Mesendoderm (in vitro differentiated cells): ENCODE measurements at regions not wholly inside any gene's neighbourhood (a gene's known extent, or its start where the extent isn't known, plus 50 kb on each side); places are given as distances from the start of the nearest gene placed in this dataset.

Experiments
- DNase-seq: peaks from one replicate; pipeline ENCODE4 v3.0.0; 2013
- H2AK5ac ChIP-seq: 2 replicates; pipeline ENCODE4 v1.6.1; 2013; ENCODE audit warnings: low read length, inconsistent platforms
- H2BK120ac ChIP-seq: 2 replicates; pipeline ENCODE4 v1.6.1; 2013; ENCODE audit warnings: low read depth, mild to moderate bottlenecking, low read length, moderate library complexity, mixed read lengths
- H2BK15ac ChIP-seq: replicated peaks from 2 replicates; pipeline ENCODE4 v1.6.1; 2013; ENCODE audit warnings: low read depth, mild to moderate bottlenecking, moderate library complexity
- H2BK5ac ChIP-seq: 2 replicates; pipeline ENCODE4 v1.6.1; 2013; ENCODE audit warnings: low read length, inconsistent platforms
- H3K18ac ChIP-seq: 2 replicates; pipeline ENCODE4 v1.6.1; 2013; ENCODE audit warnings: mild to moderate bottlenecking, low read length, mixed read lengths
- H3K23ac ChIP-seq: one replicate; pipeline ENCODE4 v1.6.1; 2013; ENCODE audit warnings: low read length
- H3K27ac ChIP-seq: 2 replicates; pipeline ENCODE4 v1.5.1; 2013; ENCODE audit warnings: low read depth, mild to moderate bottlenecking, inconsistent platforms, low read length, moderate library complexity
- H3K27me3 ChIP-seq: 2 replicates; pipeline ENCODE4 v1.6.1; 2013; ENCODE audit warnings: low read length, control low read depth, mild to moderate bottlenecking, inconsistent platforms; ENCODE audit not compliant: insufficient read depth, poor library complexity
- H3K36me3 ChIP-seq: 2 replicates; pipeline ENCODE4 v1.6.1; 2013; ENCODE audit warnings: low read length, inconsistent platforms; ENCODE audit not compliant: control insufficient read depth, insufficient read depth
- H3K4ac ChIP-seq: one replicate; pipeline ENCODE4 v1.6.1; 2013; ENCODE audit warnings: low read depth, mild to moderate bottlenecking, low read length, moderate library complexity
- H3K4me1 ChIP-seq: 2 replicates; pipeline ENCODE4 v1.6.1; 2013; ENCODE audit warnings: low read depth, low read length, inconsistent platforms; ENCODE audit not compliant: control insufficient read depth
- H3K4me2 ChIP-seq: 2 replicates; pipeline ENCODE4 v1.6.1; 2013; ENCODE audit warnings: low read length
- H3K4me3 ChIP-seq: 2 replicates; pipeline ENCODE4 v1.5.1; 2013; ENCODE audit warnings: mild to moderate bottlenecking, low read length
- H3K56ac ChIP-seq: one replicate; pipeline ENCODE4 v1.6.1; 2013; ENCODE audit warnings: low read length
- H3K79me1 ChIP-seq: 2 replicates; pipeline ENCODE4 v1.6.1; 2013; ENCODE audit warnings: low read length, inconsistent platforms
- H3K79me2 ChIP-seq: 2 replicates; pipeline ENCODE4 v1.6.1; 2013; ENCODE audit warnings: mild to moderate bottlenecking, low read length; ENCODE audit not compliant: control insufficient read depth, insufficient read depth
- H3K9ac ChIP-seq: 2 replicates; pipeline ENCODE4 v1.6.1; 2013; ENCODE audit warnings: low read length, inconsistent platforms
- H4K5ac ChIP-seq: one replicate; pipeline ENCODE4 v1.6.1; 2013; ENCODE audit warnings: low read length
- H4K8ac ChIP-seq: one replicate; pipeline ENCODE4 v1.6.1; 2013; ENCODE audit warnings: low read depth, mild to moderate bottlenecking, control low read depth, low read length, moderate library complexity
- WGBS: extraction: QIAGEN DNeasy Blood & Tissue Kit; methylation state at CpG from one replicate; pipeline ENCODE4 v1.1.7; 2013; ENCODE audit warnings: low lambda C conversion rate, missing lambda C conversion rate; ENCODE audit not compliant: insufficient coverage; ENCODE audit errors: extremely low coverage; 5-methylcytosine and 5-hydroxymethylcytosine counted together

GRCh38 chr9:118946669-118947068 lies 422.6 kb downstream of the BRINP1 start:
- Histone ChIP-seq H3K4me1 (no peaks in the 10 kb centered on the region), H3K4ac (no peak overlapping the region), H3K4me2 (no peak overlapping the region), H3K56ac (no peak overlapping the region), H3K36me3 (no peaks in the 10 kb centered on the region), H3K27me3 (no peaks in the 10 kb centered on the region), H3K4me3 (no peak overlapping the region), H3K23ac (no peak overlapping the region), H2BK15ac (no peak overlapping the region), H3K79me1 (no peaks in the 10 kb centered on the region), H3K79me2 (no peaks in the 10 kb centered on the region), H3K9ac (no peak overlapping the region), H3K18ac (no peak overlapping the region), H4K8ac (no peak overlapping the region), H2BK120ac (no peak overlapping the region), H2AK5ac (no peak overlapping the region), H4K5ac (no peak overlapping the region), H2BK5ac (no peak overlapping the region), H3K27ac (no peak overlapping the region)
- WGBS, result no CpG with 5 or more reads among the region's 3 CpGs
- DNase-seq, result no peak

GRCh38 chr9:118954857-118955256 lies 414.4 kb downstream of the BRINP1 start:
- Histone ChIP-seq H3K27me3 (no peaks in the 10 kb centered on the region), H3K18ac (no peak overlapping the region), H3K9ac (no peak overlapping the region), H4K5ac (no peak overlapping the region), H3K4ac (no peak overlapping the region), H2BK15ac (no peak overlapping the region), H3K23ac (no peak overlapping the region), H3K79me1 (no peaks in the 10 kb centered on the region), H3K4me3 (no peak overlapping the region), H3K36me3 (no peaks in the 10 kb centered on the region), H3K4me1 (no peaks in the 10 kb centered on the region), H2AK5ac (no peak overlapping the region), H4K8ac (no peak overlapping the region), H3K79me2 (no peaks in the 10 kb centered on the region), H3K56ac (no peak overlapping the region), H3K4me2 (no peak overlapping the region), H2BK120ac (no peak overlapping the region), H3K27ac (no peak overlapping the region), H2BK5ac (no peak overlapping the region)
- no peak for DNase-seq
- no CpG with 5 or more reads among the region's 2 CpGs for WGBS

GRCh38 chr9:118957585-118957984 lies 411.6 kb downstream of the BRINP1 start:
- no peak for DNase-seq
- Histone ChIP-seq H3K18ac (no peak overlapping the region), H3K4ac (no peak overlapping the region), H3K23ac (no peak overlapping the region), H3K79me2 (no peaks in the 10 kb centered on the region), H3K27me3 (no peaks in the 10 kb centered on the region), H2AK5ac (no peak overlapping the region), H2BK15ac (no peak overlapping the region), H3K56ac (no peak overlapping the region), H4K5ac (no peak overlapping the region), H2BK5ac (no peak overlapping the region), H3K27ac (no peak overlapping the region), H3K4me2 (no peak overlapping the region), H3K36me3 (no peaks in the 10 kb centered on the region), H3K9ac (no peak overlapping the region), H3K79me1 (no peaks in the 10 kb centered on the region), H3K4me3 (no peak overlapping the region), H3K4me1 (no peaks in the 10 kb centered on the region), H4K8ac (no peak overlapping the region), H2BK120ac (no peak overlapping the region)
- no CpG with 5 or more reads among the region's 3 CpGs for WGBS

- H3K56ac ChIP-seq, result no peak overlapping the region
- H2BK15ac ChIP-seq, result no peak overlapping the region
- H3K4me3 ChIP-seq, result no peak overlapping the region
- H3K36me3 ChIP-seq, result no peaks in the 10 kb centered on the region
- DNase-seq, result no peak
- H3K23ac ChIP-seq, result no peak overlapping the region
- H3K27me3 ChIP-seq, result no peaks in the 10 kb centered on the region
- H3K4ac ChIP-seq, result no peak overlapping the region
- no peak overlapping the region for H4K8ac ChIP-seq
- no peak overlapping the region for H3K4me2 ChIP-seq
- H2AK5ac ChIP-seq, result no peak overlapping the region
- H2BK5ac ChIP-seq, result no peak overlapping the region
- H3K9ac ChIP-seq, result no peak overlapping the region
- H3K79me1 ChIP-seq, result no peaks in the 10 kb centered on the region
- WGBS, result no CpG with 5 or more reads among the region's 5 CpGs
- H3K27ac ChIP-seq, result no peak overlapping the region
- H2BK120ac ChIP-seq, result no peak overlapping the region
- no peaks in the 10 kb centered on the region for H3K79me2 ChIP-seq
- no peak overlapping the region for H4K5ac ChIP-seq
- H3K4me1 ChIP-seq, result no peaks in the 10 kb centered on the region
- H3K18ac ChIP-seq, result no peak overlapping the region
Measured at GRCh38 chr9:118959366-118959765, 409.9 kb downstream of the BRINP1 start.

- peak; percentile 98 for DNase-seq
- no peak overlapping the region for H2BK120ac ChIP-seq
- no peaks in the 10 kb centered on the region for H3K27me3 ChIP-seq
Measured at GRCh38 chr9:118961857-118962256, 407.4 kb downstream of the BRINP1 start.

GRCh38 chr9:118962426-118962825 lies 406.8 kb downstream of the BRINP1 start:
- Histone ChIP-seq H2BK120ac (no peak overlapping the region), H4K8ac (no peak overlapping the region), H3K4me3 (no peak overlapping the region), H3K79me1 (no peaks in the 10 kb centered on the region), H3K27ac (no peak overlapping the region), H3K4ac (no peak overlapping the region), H2BK15ac (peak overlapping the region; percentile 94), H2BK5ac (no peak overlapping the region), H3K18ac (peak overlapping the region; percentile 80), H3K56ac (no peak overlapping the region), H3K9ac (no peak overlapping the region), H3K4me1 (no peaks in the 10 kb centered on the region), H3K79me2 (no peaks in the 10 kb centered on the region), H3K27me3 (no peaks in the 10 kb centered on the region), H2AK5ac (no peak overlapping the region), H3K36me3 (no peaks in the 10 kb centered on the region), H4K5ac (no peak overlapping the region), H3K23ac (no peak overlapping the region), H3K4me2 (no peak overlapping the region)
- DNase-seq, result peak; percentile 28
- no CpG with 5 or more reads among the region's 3 CpGs for WGBS

More at GRCh38 chr9:118961857-118962256, 407.4 kb downstream of the BRINP1 start:
- no peak overlapping the region for H3K27ac ChIP-seq
- no peak overlapping the region for H2BK15ac ChIP-seq
- H3K4ac ChIP-seq, result no peak overlapping the region
- H3K4me3 ChIP-seq, result no peak overlapping the region
- H3K18ac ChIP-seq, result no peak overlapping the region
- no peaks in the 10 kb centered on the region for H3K4me1 ChIP-seq
- no peaks in the 10 kb centered on the region for H3K36me3 ChIP-seq
- no peak overlapping the region for H2AK5ac ChIP-seq
- no peak overlapping the region for H3K4me2 ChIP-seq
- H3K9ac ChIP-seq, result no peak overlapping the region
- H4K8ac ChIP-seq, result no peak overlapping the region
- no peak overlapping the region for H2BK5ac ChIP-seq
- H4K5ac ChIP-seq, result no peak overlapping the region
- no peaks in the 10 kb centered on the region for H3K79me1 ChIP-seq
- no peak overlapping the region for H3K23ac ChIP-seq
- WGBS, result no CpG with 5 or more reads among the region's 1 CpG
- H3K56ac ChIP-seq, result no peak overlapping the region
- no peaks in the 10 kb centered on the region for H3K79me2 ChIP-seq
